SK-N-SH treated with all-trans-retinoic acid at 6 μM for 48 hours (cell line): ENCODE measurements at regions not wholly inside any gene's neighbourhood (a gene's known extent, or its start where the extent isn't known, plus 50 kb on each side); places are given as distances from the start of the nearest gene placed in this dataset.

ENCODE experiments used
- ATAC-seq: fragments of 200-7000 bp; cut with Tn5 transposase; 3 replicates; pipeline ENCODE4 v1.9.1; 2020; ENCODE audit warnings: mild to moderate bottlenecking, moderate library complexity
- ARNTL ChIP-seq: fragments of 450-650 bp; formaldehyde crosslinking; IDR thresholded peaks from 2 replicates; pipeline ENCODE4 v1.5.0; 2020; ENCODE audit warnings: low read depth, mild to moderate bottlenecking, moderate library complexity, borderline replicate concordance
- BACH2 ChIP-seq: fragments of 250-450 bp; sonication (Bioruptor Pico); IDR thresholded peaks from 2 replicates; pipeline ENCODE4 v1.9.0; 2021; ENCODE audit warnings: mild to moderate bottlenecking, borderline replicate concordance
- CREB5 ChIP-seq: fragments of 250-450 bp; sonication (Bioruptor Pico); IDR thresholded peaks from 2 replicates; pipeline ENCODE4 v1.5.1; 2020; ENCODE audit warnings: low read depth, mild to moderate bottlenecking, moderate library complexity
- CSDC2 ChIP-seq: fragments of 250-450 bp; sonication (Bioruptor Pico); IDR thresholded peaks from 2 replicates; pipeline ENCODE4 v1.5.0; 2020; ENCODE audit warnings: mild to moderate bottlenecking, moderate library complexity
- CSRNP3 ChIP-seq: fragments of 250-450 bp; sonication (Bioruptor Pico); IDR thresholded peaks from 2 replicates; pipeline ENCODE4 v1.5.1; 2021; ENCODE audit warnings: mild to moderate bottlenecking, moderate library complexity
- ESRRG ChIP-seq: fragments of 250-450 bp; sonication (Bioruptor Pico); IDR thresholded peaks from 2 replicates; pipeline ENCODE4 v1.6.1; 2021; ENCODE audit warnings: mild to moderate bottlenecking
- GLIS3 ChIP-seq: fragments of 250-450 bp; sonication (Bioruptor Pico); IDR thresholded peaks from 2 replicates; pipeline ENCODE4 v1.5.0; 2020; ENCODE audit warnings: mild to moderate bottlenecking, moderate library complexity
- ISL1 ChIP-seq: fragments of 250-450 bp; sonication (Bioruptor Pico); IDR thresholded peaks from 2 replicates; pipeline ENCODE4 v2.1.2; 2022; ENCODE audit warnings: mild to moderate bottlenecking, moderate library complexity
- OSR1 ChIP-seq: fragments of 250-450 bp; sonication (Bioruptor Pico); IDR thresholded peaks from 2 replicates; pipeline ENCODE4 v1.8.0; 2022; ENCODE audit warnings: moderate library complexity, mild to moderate bottlenecking, inconsistent platforms
- POU6F1 ChIP-seq: fragments of 250-450 bp; sonication (Bioruptor Pico); IDR thresholded peaks from 2 replicates; pipeline ENCODE4 v1.8.0; 2021; ENCODE audit warnings: low read depth, mild to moderate bottlenecking, moderate library complexity, borderline replicate concordance
- PPARA ChIP-seq: fragments of 250-450 bp; sonication (Bioruptor Pico); IDR thresholded peaks from 2 replicates; pipeline ENCODE4 v1.5.0; 2020; ENCODE audit warnings: mild to moderate bottlenecking, borderline replicate concordance
- SNAI2 ChIP-seq: fragments of 250-450 bp; sonication (Bioruptor Pico); IDR thresholded peaks from 2 replicates; pipeline ENCODE4 v1.5.0; 2020; ENCODE audit warnings: mild to moderate bottlenecking, moderate library complexity
- TCF4 ChIP-seq: fragments of 250-450 bp; sonication (Bioruptor Pico); IDR thresholded peaks from 2 replicates; pipeline ENCODE4 v1.8.0; 2021; ENCODE audit warnings: mild to moderate bottlenecking, moderate library complexity, borderline replicate concordance
- TSHZ2 ChIP-seq: fragments of 250-450 bp; sonication (Bioruptor Pico); IDR thresholded peaks from 2 replicates; pipeline ENCODE4 v1.5.0; 2020; ENCODE audit warnings: mild to moderate bottlenecking, moderate library complexity
- ZFP3 ChIP-seq: fragments of 250-450 bp; sonication (Bioruptor Pico); IDR thresholded peaks from 2 replicates; pipeline ENCODE4 v1.5.0; 2020; ENCODE audit warnings: mild to moderate bottlenecking, moderate library complexity
- ZFP30 ChIP-seq: fragments of 450-650 bp; formaldehyde crosslinking; IDR thresholded peaks from 2 replicates; pipeline ENCODE4 v1.5.0; 2022; ENCODE audit warnings: mild to moderate bottlenecking, moderate library complexity
- ZNF70 ChIP-seq: fragments of 450-650 bp; formaldehyde crosslinking; IDR thresholded peaks from 2 replicates; pipeline ENCODE4 v1.5.0; 2020; ENCODE audit warnings: mild to moderate bottlenecking, moderate library complexity
- ZNF8 ChIP-seq: fragments of 450-650 bp; formaldehyde crosslinking; IDR thresholded peaks from 2 replicates; pipeline ENCODE4 v1.5.0; 2020; ENCODE audit warnings: mild to moderate bottlenecking, moderate library complexity

- no peak for ATAC-seq
- no peak for TF ChIP-seq ZNF70 (CRISPR knock-in tag)
- no peak for TF ChIP-seq SNAI2 (CRISPR knock-in tag)
- TF ChIP-seq ZFP30 (CRISPR knock-in tag), result no peak
- TF ChIP-seq TCF4 (CRISPR knock-in tag), result no peak
- no peak for TF ChIP-seq ISL1
- no peak for TF ChIP-seq POU6F1
- no peak for TF ChIP-seq OSR1 (CRISPR knock-in tag)
- TF ChIP-seq ZFP3 (CRISPR knock-in tag), result no peak
- TF ChIP-seq GLIS3 (CRISPR knock-in tag), result no peak
- TF ChIP-seq CREB5 (CRISPR knock-in tag), result no peak
- TF ChIP-seq TSHZ2 (CRISPR knock-in tag), result no peak
Observed at GRCh38 chr15:79526376-79526775, 94.2 kb downstream of the MINAR1 start.

GRCh38 chr15:79527821-79528220 lies 95.7 kb downstream of the MINAR1 start:
- no peak for TF ChIP-seq BACH2 (CRISPR knock-in tag)
- no peak for TF ChIP-seq SNAI2 (CRISPR knock-in tag)
- no peak for TF ChIP-seq OSR1 (CRISPR knock-in tag)
- no peak for TF ChIP-seq TSHZ2 (CRISPR knock-in tag)
- TF ChIP-seq, all 23 proteins: peak for 0
- no peak for ATAC-seq

GRCh38 chr15:79529157-79529785 lies 97.1 kb downstream of the MINAR1 start:
- no peak for ATAC-seq
- no peak for TF ChIP-seq CSRNP3 (CRISPR knock-in tag)
- TF ChIP-seq CSDC2, result no peak
- TF ChIP-seq TCF4 (CRISPR knock-in tag), result no peak
- no peak for TF ChIP-seq GLIS3 (CRISPR knock-in tag)
- TF ChIP-seq SNAI2 (CRISPR knock-in tag), result no peak
- TF ChIP-seq ESRRG (CRISPR knock-in tag), result no peak

- TF ChIP-seq ESRRG (CRISPR knock-in tag) (no peak), PPARA (CRISPR knock-in tag) (no peak), ZNF8 (CRISPR knock-in tag) (no peak), ARNTL (CRISPR knock-in tag) (no peak), CREB5 (CRISPR knock-in tag) (no peak)
Observed at GRCh38 chr15:79535536-79535935, 103.4 kb downstream of the MINAR1 start.

More at GRCh38 chr15:79535536-79535935, 103.4 kb downstream of the MINAR1 start:
- ATAC-seq, result no peak
